ENCODE measurements at regions not wholly inside any gene's neighbourhood (a gene's known extent, or its start where the extent isn't known, plus 50 kb on each side); places are given as distances from the start of the nearest gene placed in this dataset.

- no peak for TF ChIP-seq CTCF (IDR thresholded peaks at IDR 0.05)
- TF ChIP-seq POLR2A (IDR thresholded peaks at IDR 0.05) = no peak
Measured at GRCh38 chr9:93898026-93898425, 57.1 kb downstream of the BARX1 start.

Measured in body of pancreas (tissue), 4 donors.